PC-9 (cell line): ENCODE measurements at regions not wholly inside any gene's neighbourhood (a gene's known extent, or its start where the extent isn't known, plus 50 kb on each side); places are given as distances from the start of the nearest gene placed in this dataset.

Experiments used
- BruUV-seq: library from RNA; stranded (reverse); fragments of 400-500 nt; replicated peaks from 2 replicates; lab custom pipeline; 2021; lab: Mats Ljungman, UMichigan
- CTCF ChIA-PET: fragments of 300-600 bp; sonication (Branson Sonifier 250); formaldehyde crosslinking; loops from one replicate; lab custom pipeline; 2022; ENCODE audit warnings: antibody characterized with exemption; lab: Charles Lee
- POLR2A ChIA-PET: fragments of 300-600 bp; sonication (Branson Sonifier 250); formaldehyde crosslinking; loops from one replicate; lab custom pipeline; 2022; ENCODE audit warnings: antibody characterized with exemption; ENCODE audit not compliant: unreplicated experiment; lab: Charles Lee
- DNase-seq, 2 experiments: peaks; one replicate each; pipeline versions ENCODE4 v3.0.0 to v3.0.0-alpha.2; 2015 to 2022; ENCODE audit warnings: mixed read lengths in 1 of 2
- H2AFZ ChIP-seq: fragments of 200-600 bp; sonication (generic); 2 replicates; pipeline ENCODE4 v1.8.1; 2017; ENCODE audit warnings: antibody characterized with exemption
- H3F3A ChIP-seq: fragments of 200-600 bp; sonication (generic); 2 replicates; pipeline ENCODE4 v1.8.1; 2017; ENCODE audit warnings: antibody characterized with exemption, mild to moderate bottlenecking, low read depth; ENCODE audit not compliant: insufficient read depth
- H3K27ac ChIP-seq: fragments of 200-600 bp; sonication (generic); 2 replicates; pipeline ENCODE4 v1.6.1; 2016; ENCODE audit warnings: mixed run types
- H3K27me3 ChIP-seq: fragments of 200-600 bp; sonication (generic); 2 replicates; pipeline ENCODE4 v1.6.1; 2016; ENCODE audit warnings: low read depth, mixed run types; ENCODE audit not compliant: insufficient read depth
- H3K36me3 ChIP-seq: fragments of 200-600 bp; sonication (generic); 2 replicates; pipeline ENCODE4 v1.6.1; 2016; ENCODE audit warnings: low read depth, mixed run types
- H3K4me1 ChIP-seq: fragments of 200-600 bp; sonication (generic); replicated peaks from 2 replicates; pipeline ENCODE4 v1.6.1; 2016; ENCODE audit warnings: mixed run types; ENCODE audit not compliant: insufficient read depth
- H3K4me2 ChIP-seq: fragments of 200-600 bp; sonication (generic); 2 replicates; pipeline ENCODE4 v1.6.1; 2017; ENCODE audit warnings: mixed run types
- H3K4me3 ChIP-seq: fragments of 200-600 bp; sonication (generic); 2 replicates; pipeline ENCODE4 v1.6.1; 2016; ENCODE audit warnings: mixed run types
- H3K79me2 ChIP-seq: fragments of 200-600 bp; sonication (generic); 2 replicates; pipeline ENCODE4 v1.6.1; 2017; ENCODE audit warnings: low read depth, mixed run types
- H3K9me2 ChIP-seq: fragments of 200-600 bp; sonication (generic); 2 replicates; pipeline ENCODE4 v1.8.1; 2017; ENCODE audit warnings: mild to moderate bottlenecking; ENCODE audit not compliant: insufficient read depth
- H3K9me3 ChIP-seq: fragments of 200-600 bp; sonication (generic); 2 replicates; pipeline ENCODE4 v1.8.1; 2016; ENCODE audit warnings: low read depth; ENCODE audit not compliant: insufficient read depth
- H4K20me1 ChIP-seq: fragments of 200-600 bp; sonication (generic); 2 replicates; pipeline ENCODE4 v1.8.1; 2017; ENCODE audit not compliant: insufficient read depth
- CTCF ChIP-seq: fragments of 200-600 bp; sonication (generic); conservative IDR thresholded peaks from 2 replicates; pipeline ENCODE4 v1.6.1; 2017; ENCODE audit warnings: mixed run types, antibody characterized with exemption, mild to moderate bottlenecking, moderate library complexity
- EZH2 ChIP-seq: fragments of 200-600 bp; sonication (generic); IDR thresholded peaks from 2 replicates; pipeline ENCODE4 v1.8.0; 2017; ENCODE audit warnings: antibody characterized with exemption, low read depth
- intact Hi-C: fragments of 100-400 bp; cut with micrococcal nuclease; formaldehyde crosslinking; loops from one replicate; pipeline ENCODE4 v1.10.0; 2022; ENCODE audit not compliant: unreplicated experiment

GRCh38 chr9:71541436-71541835 is 226.9 kb downstream of the CEMIP2 start:
- no TSS peak for BruUV-seq
- Histone ChIP-seq H3K36me3 (no peaks in the 10 kb centered on the region), H3K79me2 (no peaks in the 10 kb centered on the region), H3K27me3 (no peaks in the 10 kb centered on the region), H3K4me3 (no peak overlapping the region), H2AFZ (no peak overlapping the region), H3K9me2 (no peaks in the 10 kb centered on the region), H4K20me1 (no peaks in the 10 kb centered on the region), H3F3A (no peaks in the 10 kb centered on the region), H3K27ac (no peak overlapping the region), H3K4me1 (no peaks in the 10 kb centered on the region), H3K4me2 (no peak overlapping the region), H3K9me3 (no peaks in the 10 kb centered on the region)
- no peak for DNase-seq
- POLR2A ChIA-PET = no interaction called here
- CTCF ChIA-PET = interaction anchor here (0.6 kb wide), 1 partner anchor 209 kb away, joined by 3 read pairs; no protein-coding TSS in a partner anchor
- intact Hi-C loops = no loop called here
- TF ChIP-seq CTCF = no peak
- TF ChIP-seq EZH2 = no peak

- Histone ChIP-seq H3F3A (no peaks in the 10 kb centered on the region), H3K9me2 (no peaks in the 10 kb centered on the region), H3K27ac (no peak overlapping the region), H3K4me1 (no peaks in the 10 kb centered on the region), H3K4me2 (no peak overlapping the region), H2AFZ (no peak overlapping the region), H3K36me3 (no peaks in the 10 kb centered on the region), H3K79me2 (no peaks in the 10 kb centered on the region), H3K9me3 (no peaks in the 10 kb centered on the region), H4K20me1 (no peaks in the 10 kb centered on the region), H3K4me3 (no peak overlapping the region), H3K27me3 (no peaks in the 10 kb centered on the region)
- POLR2A ChIA-PET = no interaction called here
- intact Hi-C loops = no loop called here
- no TSS peak for BruUV-seq
- DNase-seq = no peak
- no peak for TF ChIP-seq EZH2
- TF ChIP-seq CTCF = no peak
- CTCF ChIA-PET = no interaction called here
These were observed 243.2 kb downstream of the CEMIP2 start for GRCh38 chr9:71524996-71525580.

- TF ChIP-seq CTCF (no peak), EZH2 (no peak)
- no peaks in the 10 kb centered on the region for H3K9me3 ChIP-seq
- H3K27ac ChIP-seq = no peak overlapping the region
- intact Hi-C loops = no loop called here
- no peaks in the 10 kb centered on the region for H4K20me1 ChIP-seq
- H2AFZ ChIP-seq = no peak overlapping the region
- no peak for DNase-seq
- H3K36me3 ChIP-seq = no peaks in the 10 kb centered on the region
- H3F3A ChIP-seq = no peaks in the 10 kb centered on the region
- BruUV-seq = no TSS peak
- ChIA-PET POLR2A (no interaction called here), CTCF (no interaction called here)
- H3K4me3 ChIP-seq = no peak overlapping the region
- H3K4me1 ChIP-seq = no peaks in the 10 kb centered on the region
- no peaks in the 10 kb centered on the region for H3K79me2 ChIP-seq
- H3K4me2 ChIP-seq = no peak overlapping the region
- H3K9me2 ChIP-seq = no peaks in the 10 kb centered on the region
- H3K27me3 ChIP-seq = no peaks in the 10 kb centered on the region
These were observed 243.8 kb downstream of the CEMIP2 start for GRCh38 chr9:71524516-71524915.
